SK-N-SH (cell line): ENCODE measurements at regions not wholly inside any gene's neighbourhood (a gene's known extent, or its start where the extent isn't known, plus 50 kb on each side); places are given as distances from the start of the nearest gene placed in this dataset.

ENCODE experiments used
- CTCF ChIA-PET: fragments of 300-600, 350-600 bp; formaldehyde crosslinking; extraction: SDS; loops from one replicate; lab custom pipeline; 2021; lab: Yijun Ruan, JAX
- POLR2A ChIA-PET: fragments of 350-600 bp; sonication (Branson Sonifier 250); formaldehyde crosslinking; extraction: SDS; loops from one replicate; lab custom pipeline; 2020; ENCODE audit warnings: antibody characterized with exemption, inconsistent platforms; lab: Yijun Ruan, JAX
- DNase-seq: peaks from one replicate; pipeline ENCODE4 v3.0.0; 2012
- H2AFZ ChIP-seq: fragments of 200-600 bp; sonication (generic); 2 replicates; pipeline ENCODE4 v1.8.1; 2016; ENCODE audit warnings: antibody characterized with exemption, mild to moderate bottlenecking, low read depth
- H3F3A ChIP-seq: fragments of 200-600 bp; sonication (generic); replicated peaks from 2 replicates; pipeline ENCODE3; 2016; ENCODE audit warnings: antibody characterized with exemption, mild to moderate bottlenecking; ENCODE audit not compliant: insufficient read depth
- H3K27ac ChIP-seq, 2 experiments: fragments of 200-500 bp in 1 of 2; fragments of 200-600 bp in 1 of 2; sonication (Bioruptor generic) in 1 of 2; sonication (generic), shearing (Covaris generic) in 1 of 2; 2 replicates each; pipeline versions ENCODE4 v1.5.1 to v1.6.1; 2014 to 2016; ENCODE audit warnings: low read depth in 2 of 2, inconsistent platforms in 1 of 2, low read length in 1 of 2, mild to moderate bottlenecking in 1 of 2, mixed read lengths in 1 of 2
- H3K27me3 ChIP-seq: fragments of 200-600 bp; sonication (generic), shearing (Covaris generic); 2 replicates; pipeline ENCODE4 v1.6.1; 2016; ENCODE audit warnings: mixed run types; ENCODE audit not compliant: insufficient read depth
- H3K36me3 ChIP-seq, 2 experiments: fragments of 200-500 bp in 1 of 2; fragments of 200-600 bp in 1 of 2; sonication (Bioruptor generic) in 1 of 2; sonication (generic) in 1 of 2; replicated peaks in 1 of 2; 2 replicates each; pipeline versions ENCODE3 to v1.5.1; 2014 to 2016; ENCODE audit warnings: low read length in 1 of 2, mild to moderate bottlenecking in 1 of 2; ENCODE audit not compliant: insufficient read depth in 2 of 2, control insufficient read depth in 1 of 2
- H3K4me1 ChIP-seq, 2 experiments: fragments of 200-500 bp in 1 of 2; fragments of 200-600 bp in 1 of 2; sonication (Bioruptor generic) in 1 of 2; sonication (generic), shearing (Covaris generic) in 1 of 2; 2 replicates each; pipeline versions ENCODE4 v1.5.1 to v1.6.1; 2014 to 2016; ENCODE audit warnings: low read depth in 1 of 2, low read length in 1 of 2, mixed run types in 1 of 2; ENCODE audit not compliant: insufficient read depth in 2 of 2, control insufficient read depth in 1 of 2
- H3K4me2 ChIP-seq: fragments of 200-600 bp; sonication (generic), shearing (Covaris generic); 2 replicates; pipeline ENCODE4 v1.6.1; 2017; ENCODE audit warnings: mixed run types
- H3K4me3 ChIP-seq, 2 experiments: fragments of 200-500 bp in 1 of 2; fragments of 200-600 bp in 1 of 2; sonication (Bioruptor generic) in 1 of 2; sonication (generic), shearing (Covaris generic) in 1 of 2; 2 replicates each; pipeline versions ENCODE4 v1.5.1 to v1.8.1; 2014 to 2016; ENCODE audit warnings: low read depth in 2 of 2, inconsistent platforms in 1 of 2, low read length in 1 of 2, mild to moderate bottlenecking in 1 of 2, mixed read lengths in 1 of 2, moderate library complexity in 1 of 2
- H3K79me2 ChIP-seq: fragments of 200-600 bp; sonication (generic); 2 replicates; pipeline ENCODE4 v1.8.1; 2017; ENCODE audit warnings: mild to moderate bottlenecking; ENCODE audit not compliant: insufficient read depth
- H3K9ac ChIP-seq: fragments of 200-600 bp; sonication (generic); 2 replicates; pipeline ENCODE4 v1.6.1; 2017; ENCODE audit warnings: mixed run types
- H3K9me2 ChIP-seq: fragments of 200-600 bp; sonication (generic); 2 replicates; pipeline ENCODE4 v1.6.1; 2017; ENCODE audit warnings: mixed run types
- H3K9me3 ChIP-seq: fragments of 200-600 bp; sonication (generic); 2 replicates; pipeline ENCODE4 v1.6.1; 2017; ENCODE audit warnings: mixed run types, mild to moderate bottlenecking, moderate library complexity
- H4K20me1 ChIP-seq: fragments of 200-600 bp; sonication (generic); 2 replicates; pipeline ENCODE4 v1.6.1; 2017; ENCODE audit warnings: mild to moderate bottlenecking, mixed run types; ENCODE audit not compliant: insufficient read depth
- EP300 ChIP-seq, 2 experiments: IDR thresholded peaks; 2 replicates each; pipeline versions ENCODE4 v1.4.0 to v1.6.1; 2012; ENCODE audit warnings: borderline replicate concordance in 1 of 2, low read depth in 1 of 2, low read length in 1 of 2
- EZH2phosphoT487 ChIP-seq: fragments of 200-600 bp; sonication (generic); IDR thresholded peaks from 2 replicates; pipeline ENCODE4 v1.6.1; 2017; ENCODE audit warnings: low read depth, mixed run types, mild to moderate bottlenecking, antibody characterized with exemption, moderate library complexity, borderline replicate concordance
- FOSL2 ChIP-seq: IDR thresholded peaks from 2 replicates; pipeline ENCODE4 v1.4.0; 2012; ENCODE audit warnings: low read depth, mild to moderate bottlenecking, moderate library complexity, borderline replicate concordance
- FOXJ3 ChIP-seq: sonication (generic); formaldehyde crosslinking; IDR thresholded peaks from 2 replicates; pipeline ENCODE4 v1.5.1; 2020; ENCODE audit warnings: mild to moderate bottlenecking, missing genetic modification reagents
- GABPA ChIP-seq: IDR thresholded peaks from 2 replicates; pipeline ENCODE4 v1.4.0; 2012; ENCODE audit warnings: low read depth, mild to moderate bottlenecking
- GATA2 ChIP-seq: sonication (generic); formaldehyde crosslinking; IDR thresholded peaks from 2 replicates; pipeline ENCODE4 v1.5.0; 2020; ENCODE audit warnings: mild to moderate bottlenecking, missing genetic modification reagents
- MEF2A ChIP-seq: IDR thresholded peaks from 2 replicates; pipeline ENCODE4 v1.4.0; 2012; ENCODE audit warnings: low read depth, borderline replicate concordance
- MXI1 ChIP-seq: IDR thresholded peaks from 2 replicates; pipeline ENCODE4 v1.6.1; 2012; ENCODE audit warnings: mild to moderate bottlenecking, low read depth, low read length, improper control_type of control experiment
- RAD21 ChIP-seq: IDR thresholded peaks from 2 replicates; pipeline ENCODE4 v1.6.1; 2012; ENCODE audit warnings: mild to moderate bottlenecking, low read length
- RCOR1 ChIP-seq: fragments of 150-350 bp; IDR thresholded peaks from 2 replicates; pipeline ENCODE4 v1.6.1; 2017; ENCODE audit warnings: antibody characterized with exemption, low read length
- RFX5 ChIP-seq: IDR thresholded peaks from 2 replicates; pipeline ENCODE4 v1.6.1; 2012; ENCODE audit warnings: mild to moderate bottlenecking, improper control_type of control experiment, low read length
- RXRA ChIP-seq: IDR thresholded peaks from 2 replicates; pipeline ENCODE4 v1.4.0; 2012; ENCODE audit warnings: low read depth, mild to moderate bottlenecking, borderline replicate concordance
- TCF12 ChIP-seq: IDR thresholded peaks from 2 replicates; pipeline ENCODE4 v1.4.0; 2012
- TEAD4 ChIP-seq: IDR thresholded peaks from 2 replicates; pipeline ENCODE4 v1.4.0; 2012; ENCODE audit warnings: mild to moderate bottlenecking, borderline replicate concordance; ENCODE audit not compliant: insufficient read depth
- WGBS: methylation state at CpG from one replicate; pipeline ENCODE4 v1.1.6; 2017; ENCODE audit warnings: low lambda C conversion rate; 5-methylcytosine and 5-hydroxymethylcytosine counted together
- TF ChIP-seq, protein P1 (sequence below): IDR thresholded peaks from 2 replicates; pipeline ENCODE4 v1.4.0; 2012; ENCODE audit warnings: low read depth, borderline replicate concordance
- TF ChIP-seq, protein P2 (sequence below): fragments of 150-350 bp; IDR thresholded peaks from 2 replicates; pipeline ENCODE4 v1.6.1; 2016; ENCODE audit warnings: mild to moderate bottlenecking, low read depth, low read length
- TF ChIP-seq, protein P3 (sequence below): IDR thresholded peaks from 2 replicates; pipeline ENCODE4; 2012
- TF ChIP-seq, protein P4 (sequence below): fragments of 200-600 bp; sonication (generic); IDR thresholded peaks from 2 replicates; pipeline ENCODE4 v1.6.1; 2017; ENCODE audit warnings: antibody characterized with exemption, mild to moderate bottlenecking, moderate library complexity

DNA sequence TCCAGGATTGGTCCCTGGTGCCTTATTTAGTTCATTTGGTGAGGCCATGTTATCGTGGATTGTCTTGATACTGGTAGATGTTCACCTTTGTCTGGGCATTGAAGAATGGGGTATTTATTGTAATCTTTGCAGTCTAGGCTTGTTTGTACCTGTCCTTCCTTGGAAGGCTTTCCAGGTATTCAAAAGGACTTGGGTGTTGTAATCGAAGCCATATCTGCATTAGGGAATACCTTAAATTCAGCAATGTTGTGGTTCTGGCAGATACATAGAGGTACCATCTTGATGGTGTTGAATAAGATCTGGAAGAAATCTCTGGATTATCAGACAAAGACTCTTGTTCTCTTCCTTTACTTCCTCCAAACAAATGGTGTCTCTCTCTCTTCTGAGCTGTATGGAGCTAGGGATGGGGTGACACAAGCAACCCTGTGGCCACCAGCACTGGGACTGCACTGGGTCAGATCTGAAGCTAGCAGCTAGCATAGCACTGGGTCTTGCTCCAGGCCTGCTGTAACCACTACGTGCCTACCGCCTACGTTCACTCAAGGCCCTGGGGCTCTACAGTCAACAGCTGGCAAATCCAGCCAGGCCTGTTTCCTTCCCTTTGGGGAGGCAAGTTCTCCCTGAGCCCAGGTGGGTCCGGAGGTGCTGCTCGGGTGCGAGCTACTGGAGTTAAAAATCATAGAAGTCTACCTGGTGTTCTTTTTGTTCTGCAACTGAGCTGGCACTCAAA is 261.1 kb upstream of the CITED2 start:
- 61% methylated on average over 8 of the region's 8 CpGs for WGBS
- DNase-seq = no peak
- Histone ChIP-seq H3K9ac (no peak overlapping the region), H3K36me3 (no peaks in the 10 kb centered on the region), H3F3A (no peaks in the 10 kb centered on the region), H3K27me3 (no peaks in the 10 kb centered on the region), H3K4me3 (no peak overlapping the region), H3K9me2 (no peaks in the 10 kb centered on the region), H3K4me1 (no peaks in the 10 kb centered on the region), H3K79me2 (no peaks in the 10 kb centered on the region), H4K20me1 (no peaks in the 10 kb centered on the region), H3K9me3 (peaks cover 4% of the 10 kb centered on the region; the same call in 1 of the 2 replicates), H2AFZ (no peak overlapping the region), H3K27ac (no peak overlapping the region), H3K4me2 (no peak overlapping the region)
- ChIA-PET POLR2A (interaction anchor here (0.6 kb wide), 1 partner anchor 220 kb away, joined by 3 read pairs; no protein-coding TSS in a partner anchor), CTCF (interaction anchor here (1.2 kb wide), 1 partner anchor 246 kb away, joined by 3 read pairs; no protein-coding TSS in a partner anchor)
- TF ChIP-seq TEAD4 = no peak
- TF ChIP-seq, protein P1, sequence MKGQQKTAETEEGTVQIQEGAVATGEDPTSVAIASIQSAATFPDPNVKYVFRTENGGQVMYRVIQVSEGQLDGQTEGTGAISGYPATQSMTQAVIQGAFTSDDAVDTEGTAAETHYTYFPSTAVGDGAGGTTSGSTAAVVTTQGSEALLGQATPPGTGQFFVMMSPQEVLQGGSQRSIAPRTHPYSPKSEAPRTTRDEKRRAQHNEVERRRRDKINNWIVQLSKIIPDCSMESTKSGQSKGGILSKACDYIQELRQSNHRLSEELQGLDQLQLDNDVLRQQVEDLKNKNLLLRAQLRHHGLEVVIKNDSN = no peak
- no peak for TF ChIP-seq GATA2 (CRISPR knock-in tag)
- no peak for TF ChIP-seq TCF12
- TF ChIP-seq RAD21 = no peak
- no peak for TF ChIP-seq FOXJ3 (CRISPR knock-in tag)
- TF ChIP-seq EP300 (IDR thresholded peaks at IDR 0.05; ENCODE audit: borderline replicate concordance in 1 of 2, low read depth in 1 of 2, low read length in 1 of 2) = no peak
- TF ChIP-seq MXI1 = no peak
- TF ChIP-seq, protein P2, sequence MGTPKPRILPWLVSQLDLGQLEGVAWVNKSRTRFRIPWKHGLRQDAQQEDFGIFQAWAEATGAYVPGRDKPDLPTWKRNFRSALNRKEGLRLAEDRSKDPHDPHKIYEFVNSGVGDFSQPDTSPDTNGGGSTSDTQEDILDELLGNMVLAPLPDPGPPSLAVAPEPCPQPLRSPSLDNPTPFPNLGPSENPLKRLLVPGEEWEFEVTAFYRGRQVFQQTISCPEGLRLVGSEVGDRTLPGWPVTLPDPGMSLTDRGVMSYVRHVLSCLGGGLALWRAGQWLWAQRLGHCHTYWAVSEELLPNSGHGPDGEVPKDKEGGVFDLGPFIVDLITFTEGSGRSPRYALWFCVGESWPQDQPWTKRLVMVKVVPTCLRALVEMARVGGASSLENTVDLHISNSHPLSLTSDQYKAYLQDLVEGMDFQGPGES = no peak
- no peak for TF ChIP-seq EZH2phosphoT487
- no peak for TF ChIP-seq RFX5
- no peak for TF ChIP-seq MEF2A
- no peak for TF ChIP-seq GABPA
- no peak for TF ChIP-seq RXRA
- TF ChIP-seq FOSL2 = no peak
- TF ChIP-seq, protein P3, sequence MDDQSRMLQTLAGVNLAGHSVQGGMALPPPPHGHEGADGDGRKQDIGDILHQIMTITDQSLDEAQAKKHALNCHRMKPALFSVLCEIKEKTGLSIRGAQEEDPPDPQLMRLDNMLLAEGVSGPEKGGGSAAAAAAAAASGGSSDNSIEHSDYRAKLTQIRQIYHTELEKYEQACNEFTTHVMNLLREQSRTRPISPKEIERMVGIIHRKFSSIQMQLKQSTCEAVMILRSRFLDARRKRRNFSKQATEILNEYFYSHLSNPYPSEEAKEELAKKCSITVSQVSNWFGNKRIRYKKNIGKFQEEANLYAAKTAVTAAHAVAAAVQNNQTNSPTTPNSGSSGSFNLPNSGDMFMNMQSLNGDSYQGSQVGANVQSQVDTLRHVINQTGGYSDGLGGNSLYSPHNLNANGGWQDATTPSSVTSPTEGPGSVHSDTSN = no peak
- TF ChIP-seq, protein P4, sequence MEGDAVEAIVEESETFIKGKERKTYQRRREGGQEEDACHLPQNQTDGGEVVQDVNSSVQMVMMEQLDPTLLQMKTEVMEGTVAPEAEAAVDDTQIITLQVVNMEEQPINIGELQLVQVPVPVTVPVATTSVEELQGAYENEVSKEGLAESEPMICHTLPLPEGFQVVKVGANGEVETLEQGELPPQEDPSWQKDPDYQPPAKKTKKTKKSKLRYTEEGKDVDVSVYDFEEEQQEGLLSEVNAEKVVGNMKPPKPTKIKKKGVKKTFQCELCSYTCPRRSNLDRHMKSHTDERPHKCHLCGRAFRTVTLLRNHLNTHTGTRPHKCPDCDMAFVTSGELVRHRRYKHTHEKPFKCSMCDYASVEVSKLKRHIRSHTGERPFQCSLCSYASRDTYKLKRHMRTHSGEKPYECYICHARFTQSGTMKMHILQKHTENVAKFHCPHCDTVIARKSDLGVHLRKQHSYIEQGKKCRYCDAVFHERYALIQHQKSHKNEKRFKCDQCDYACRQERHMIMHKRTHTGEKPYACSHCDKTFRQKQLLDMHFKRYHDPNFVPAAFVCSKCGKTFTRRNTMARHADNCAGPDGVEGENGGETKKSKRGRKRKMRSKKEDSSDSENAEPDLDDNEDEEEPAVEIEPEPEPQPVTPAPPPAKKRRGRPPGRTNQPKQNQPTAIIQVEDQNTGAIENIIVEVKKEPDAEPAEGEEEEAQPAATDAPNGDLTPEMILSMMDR = no peak
- TF ChIP-seq RCOR1 = no peak
